ENCODE measurements at regions not wholly inside any gene's neighbourhood (a gene's known extent, or its start where the extent isn't known, plus 50 kb on each side); places are given as distances from the start of the nearest gene placed in this dataset.

DNA sequence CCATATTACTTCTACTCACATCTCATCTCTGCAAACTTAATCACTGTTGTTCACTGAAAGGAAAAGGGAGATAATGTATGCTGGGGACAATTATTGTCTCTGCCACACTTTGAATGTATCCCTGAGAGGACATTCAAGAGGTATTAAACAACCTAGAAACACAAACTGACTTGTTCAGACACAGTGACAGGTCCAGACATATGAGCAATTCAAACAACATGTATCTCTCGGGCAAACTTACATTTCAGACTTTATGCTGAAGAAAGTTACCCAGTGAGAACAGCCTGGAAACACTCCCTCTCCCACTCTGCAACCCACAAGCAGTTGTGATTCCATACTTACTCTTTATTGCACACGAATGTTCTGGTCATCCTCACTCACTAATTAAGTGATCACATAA lies 968.7 kb upstream of the SLC10A2 start:
- ATAC-seq (ENCODE audit: low read depth), result no peak
- Histone ChIP-seq H3K9me3 (ENCODE audit: severe bottlenecking) (no peaks in the 10 kb centered on the region), H3K4me3 (ENCODE audit: severe bottlenecking) (no peak overlapping the region), H3K4me1 (ENCODE audit: insufficient read depth, poor library complexity, severe bottlenecking) (no peaks in the 10 kb centered on the region), H3K27me3 (ENCODE audit: insufficient read depth, poor library complexity, severe bottlenecking) (no peaks in the 10 kb centered on the region), H3K36me3 (ENCODE audit: low read depth) (no peaks in the 10 kb centered on the region), H3K27ac (ENCODE audit: poor library complexity, severe bottlenecking) (no peak overlapping the region)
- no peak for DNase-seq (ENCODE audit: low spot score)
- TF ChIP-seq, protein P1, sequence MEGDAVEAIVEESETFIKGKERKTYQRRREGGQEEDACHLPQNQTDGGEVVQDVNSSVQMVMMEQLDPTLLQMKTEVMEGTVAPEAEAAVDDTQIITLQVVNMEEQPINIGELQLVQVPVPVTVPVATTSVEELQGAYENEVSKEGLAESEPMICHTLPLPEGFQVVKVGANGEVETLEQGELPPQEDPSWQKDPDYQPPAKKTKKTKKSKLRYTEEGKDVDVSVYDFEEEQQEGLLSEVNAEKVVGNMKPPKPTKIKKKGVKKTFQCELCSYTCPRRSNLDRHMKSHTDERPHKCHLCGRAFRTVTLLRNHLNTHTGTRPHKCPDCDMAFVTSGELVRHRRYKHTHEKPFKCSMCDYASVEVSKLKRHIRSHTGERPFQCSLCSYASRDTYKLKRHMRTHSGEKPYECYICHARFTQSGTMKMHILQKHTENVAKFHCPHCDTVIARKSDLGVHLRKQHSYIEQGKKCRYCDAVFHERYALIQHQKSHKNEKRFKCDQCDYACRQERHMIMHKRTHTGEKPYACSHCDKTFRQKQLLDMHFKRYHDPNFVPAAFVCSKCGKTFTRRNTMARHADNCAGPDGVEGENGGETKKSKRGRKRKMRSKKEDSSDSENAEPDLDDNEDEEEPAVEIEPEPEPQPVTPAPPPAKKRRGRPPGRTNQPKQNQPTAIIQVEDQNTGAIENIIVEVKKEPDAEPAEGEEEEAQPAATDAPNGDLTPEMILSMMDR (IDR thresholded peaks at IDR 0.05; ENCODE audit: poor library complexity, severe bottlenecking), result no peak

- no peaks in the 10 kb centered on the region for H3K27me3 ChIP-seq (ENCODE audit: insufficient read depth, poor library complexity, severe bottlenecking)
- no peak overlapping the region for H3K27ac ChIP-seq (ENCODE audit: poor library complexity, severe bottlenecking)
- no peaks in the 10 kb centered on the region for H3K4me1 ChIP-seq (ENCODE audit: insufficient read depth, poor library complexity, severe bottlenecking)
- DNase-seq (ENCODE audit: low spot score) (no peak), ATAC-seq (ENCODE audit: low read depth) (no peak)
- H3K36me3 ChIP-seq (ENCODE audit: low read depth), result no peaks in the 10 kb centered on the region
- no peaks in the 10 kb centered on the region for H3K9me3 ChIP-seq (ENCODE audit: severe bottlenecking)
- TF ChIP-seq, protein P1 (IDR thresholded peaks at IDR 0.05; ENCODE audit: poor library complexity, severe bottlenecking), result no peak
- H3K4me3 ChIP-seq (ENCODE audit: severe bottlenecking), result no peak overlapping the region
These were observed 959.1 kb upstream of the SLC10A2 start for GRCh38 chr13:104025303-104025702.

DNA sequence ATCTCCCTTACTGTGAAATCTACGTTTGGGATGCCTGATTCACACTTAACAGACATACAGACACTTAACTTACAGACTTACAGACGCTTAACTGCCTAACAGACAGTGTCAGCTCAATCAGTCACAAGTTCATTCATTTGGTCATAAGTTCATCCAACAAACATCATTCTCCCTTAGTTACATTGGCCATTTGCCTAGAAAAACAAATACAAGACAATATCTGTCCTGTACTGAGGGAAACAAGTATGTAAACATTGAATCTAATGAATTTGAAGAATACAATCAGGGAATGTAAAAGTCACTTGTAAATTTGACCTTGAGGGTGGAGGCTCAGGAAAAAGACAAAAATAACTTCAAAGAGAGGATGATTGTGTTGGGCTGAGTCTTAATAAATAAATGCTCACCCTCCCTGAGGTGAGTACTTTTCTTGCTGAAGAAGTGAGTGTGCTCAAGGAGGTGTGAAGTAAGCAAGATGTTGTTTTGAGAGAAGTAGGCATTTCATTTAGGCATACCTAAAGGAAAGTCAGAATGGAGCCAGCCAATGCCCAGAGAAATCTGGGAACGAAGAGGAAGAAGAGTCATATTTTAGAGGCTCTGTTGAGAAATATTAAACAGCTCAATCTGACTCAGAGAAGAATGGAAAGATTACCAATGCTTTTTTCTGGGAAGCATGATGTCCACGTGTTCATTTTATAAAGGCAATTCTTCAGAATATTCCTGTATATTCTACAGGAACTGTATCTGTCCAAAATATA lies 958.4 kb upstream of the SLC10A2 start:
- Histone ChIP-seq H3K36me3 (ENCODE audit: low read depth) (no peaks in the 10 kb centered on the region), H3K4me1 (ENCODE audit: insufficient read depth, poor library complexity, severe bottlenecking) (no peaks in the 10 kb centered on the region), H3K4me3 (ENCODE audit: severe bottlenecking) (no peak overlapping the region), H3K27me3 (ENCODE audit: insufficient read depth, poor library complexity, severe bottlenecking) (no peaks in the 10 kb centered on the region), H3K9me3 (ENCODE audit: severe bottlenecking) (no peaks in the 10 kb centered on the region), H3K27ac (ENCODE audit: poor library complexity, severe bottlenecking) (no peak overlapping the region)
- DNase-seq (ENCODE audit: low spot score) (no peak), ATAC-seq (ENCODE audit: low read depth) (peak; percentile 40; the same call in 1 of the 3 replicates)
- TF ChIP-seq, protein P1 (IDR thresholded peaks at IDR 0.05; ENCODE audit: poor library complexity, severe bottlenecking), result no peak

DNA sequence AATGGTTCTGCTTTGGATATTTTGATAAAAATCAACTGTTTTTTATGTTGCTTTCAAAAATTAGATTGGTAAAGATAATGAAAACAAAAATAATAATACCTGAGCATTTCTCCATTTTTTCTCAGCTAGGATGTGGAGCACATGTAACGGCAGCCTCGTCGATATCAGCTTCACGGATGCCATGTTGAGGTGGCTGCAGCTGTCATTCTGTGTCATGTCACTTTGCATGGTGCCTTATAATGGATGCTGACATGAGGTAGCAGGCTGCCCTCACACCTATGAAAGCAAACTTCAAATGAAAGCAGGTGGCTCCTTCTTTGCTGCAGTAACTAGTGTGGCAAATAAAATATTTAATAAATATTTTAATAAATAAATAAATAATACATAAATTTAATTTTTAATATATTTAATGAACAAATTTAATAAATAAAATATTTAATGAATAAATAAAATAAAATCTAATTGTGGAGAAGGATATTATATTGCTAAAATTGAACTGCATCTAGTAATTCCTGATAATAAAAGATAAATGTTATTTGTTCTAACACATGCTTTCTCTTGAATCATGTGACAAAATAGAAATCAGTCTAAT lies 955.7 kb upstream of the SLC10A2 start:
- ATAC-seq (ENCODE audit: low read depth), result no peak
- Histone ChIP-seq H3K27ac (ENCODE audit: poor library complexity, severe bottlenecking) (no peak overlapping the region), H3K9me3 (ENCODE audit: severe bottlenecking) (no peaks in the 10 kb centered on the region), H3K4me1 (ENCODE audit: insufficient read depth, poor library complexity, severe bottlenecking) (no peaks in the 10 kb centered on the region), H3K4me3 (ENCODE audit: severe bottlenecking) (no peak overlapping the region), H3K36me3 (ENCODE audit: low read depth) (no peaks in the 10 kb centered on the region), H3K27me3 (ENCODE audit: insufficient read depth, poor library complexity, severe bottlenecking) (no peaks in the 10 kb centered on the region)
- TF ChIP-seq, protein P1 (IDR thresholded peaks at IDR 0.05; ENCODE audit: poor library complexity, severe bottlenecking), result no peak
- DNase-seq (ENCODE audit: low spot score), result no peak

DNA sequence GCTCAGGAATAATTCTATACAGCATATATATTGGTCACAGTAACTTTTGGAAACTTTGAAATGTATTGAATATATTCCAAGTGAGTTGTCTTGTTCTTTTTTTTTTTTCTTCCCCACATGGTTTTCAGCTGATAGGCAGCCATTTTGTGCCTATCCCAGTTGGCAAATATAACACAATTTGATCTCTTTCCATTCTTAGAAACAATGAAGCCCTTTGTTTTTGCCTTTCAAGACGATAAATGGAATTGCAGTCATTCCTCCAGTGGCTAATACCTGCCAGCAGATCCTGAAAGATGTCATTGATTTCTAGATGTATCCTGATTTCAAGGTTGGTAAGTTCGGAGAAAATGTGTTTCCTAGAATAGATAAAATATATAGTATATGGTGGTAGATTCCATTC lies 951.1 kb upstream of the SLC10A2 start:
- H3K27ac ChIP-seq (ENCODE audit: poor library complexity, severe bottlenecking), result no peak overlapping the region
- H3K27me3 ChIP-seq (ENCODE audit: insufficient read depth, poor library complexity, severe bottlenecking), result no peaks in the 10 kb centered on the region
- H3K4me3 ChIP-seq (ENCODE audit: severe bottlenecking), result no peak overlapping the region
- DNase-seq (ENCODE audit: low spot score), result no peak
- TF ChIP-seq, protein P1 (IDR thresholded peaks at IDR 0.05; ENCODE audit: poor library complexity, severe bottlenecking), result no peak
- H3K4me1 ChIP-seq (ENCODE audit: insufficient read depth, poor library complexity, severe bottlenecking), result no peaks in the 10 kb centered on the region
- ATAC-seq (ENCODE audit: low read depth), result no peak
- H3K36me3 ChIP-seq (ENCODE audit: low read depth), result no peaks in the 10 kb centered on the region
- no peaks in the 10 kb centered on the region for H3K9me3 ChIP-seq (ENCODE audit: severe bottlenecking)

Measured in RWPE2 (cell line).